CD4-positive, alpha-beta T cell (primary cell): ENCODE measurements at regions not wholly inside any gene's neighbourhood (a gene's known extent, or its start where the extent isn't known, plus 50 kb on each side); places are given as distances from the start of the nearest gene placed in this dataset.

ENCODE experiments used
- ATAC-seq: fragments of 200-7000 bp; cut with Tn5 transposase; one replicate; pipeline ENCODE4 v1.10.0; 2022; ENCODE audit warnings: mild to moderate bottlenecking; ENCODE audit not compliant: poor library complexity
- CTCF ChIA-PET: fragments of 350-600 bp; sonication (Branson Sonifier 250); formaldehyde crosslinking; loops from one replicate; lab custom pipeline; 2021; ENCODE audit warnings: antibody characterized with exemption, inconsistent platforms; lab: Charles Lee
- POLR2A ChIA-PET: fragments of 350-600 bp; sonication (Branson Sonifier 250); formaldehyde crosslinking; loops from one replicate; lab custom pipeline; 2021; ENCODE audit warnings: antibody characterized with exemption, inconsistent platforms; lab: Charles Lee
- DNase-seq, 14 experiments: peaks; one replicate each; pipeline ENCODE4 v3.0.0-alpha.2; 2013 to 2020; ENCODE audit warnings: mixed read lengths in 2 of 14
- H3K27ac ChIP-seq, 2 donors: one replicate each; pipeline versions ENCODE4 v1.5.1 to v1.7.0; 2013; ENCODE audit warnings: low read length in 2 of 2, low read depth in 1 of 2, mild to moderate bottlenecking in 1 of 2
- H3K27me3 ChIP-seq, 2 experiments: 1 replicate in 1 of 2; 2 replicates in 1 of 2; pipeline versions ENCODE4 v1.6.1 to v1.7.0; 2013; ENCODE audit warnings: low read length in 2 of 2, control low read depth in 1 of 2, mild to moderate bottlenecking in 1 of 2, moderate library complexity in 1 of 2; ENCODE audit not compliant: insufficient read depth in 2 of 2, control insufficient read depth in 1 of 2
- H3K36me3 ChIP-seq: one replicate; pipeline ENCODE4 v1.6.1; 2013; ENCODE audit warnings: low read length, control low read depth; ENCODE audit not compliant: insufficient read depth
- H3K4me1 ChIP-seq: one replicate; pipeline ENCODE4 v1.6.1; 2013; ENCODE audit warnings: low read length, control low read depth; ENCODE audit not compliant: insufficient read depth
- H3K4me3 ChIP-seq: one replicate; pipeline ENCODE4 v1.5.1; 2013; ENCODE audit warnings: mild to moderate bottlenecking, low read length, moderate library complexity
- H3K9me3 ChIP-seq, 2 experiments: 1 replicate in 1 of 2; 2 replicates in 1 of 2; pipeline versions ENCODE4 v1.6.1 to v1.7.0; 2013; ENCODE audit warnings: low read length in 2 of 2, mild to moderate bottlenecking in 2 of 2, control low read depth in 1 of 2, moderate library complexity in 1 of 2; ENCODE audit not compliant: control insufficient read depth in 1 of 2, insufficient read depth in 1 of 2
- H3K27ac Mint-ChIP-seq: one replicate; pipeline ENCODE4 v1.8.0; 2020; ENCODE audit warnings: mixed read lengths
- H3K27me3 Mint-ChIP-seq: one replicate; pipeline ENCODE4 v1.8.0; 2021; ENCODE audit warnings: mixed read lengths
- H3K36me3 Mint-ChIP-seq: one replicate; pipeline ENCODE4 v1.8.0; 2021; ENCODE audit warnings: low read depth, mixed read lengths
- H3K4me1 Mint-ChIP-seq: one replicate; pipeline ENCODE4 v1.8.0; 2021; ENCODE audit warnings: low read depth, mixed read lengths
- H3K4me3 Mint-ChIP-seq: one replicate; pipeline ENCODE4 v1.8.0; 2020; ENCODE audit warnings: mild to moderate bottlenecking, mixed read lengths
- H3K9me3 Mint-ChIP-seq: one replicate; pipeline ENCODE4 v1.8.0; 2020; ENCODE audit warnings: mixed read lengths
- intact Hi-C, 2 experiments: fragments of 100-400 bp; cut with DNase I in 1 of 2; cut with micrococcal nuclease in 1 of 2; formaldehyde crosslinking; loops; one replicate each; pipeline versions ENCODE4 v1.15.1 to v1.9.0; 2023 to 2025; cut with DNase I, micrococcal nuclease
- TF ChIP-seq, protein P1 (sequence below): fragments of 200-600 bp; IDR thresholded peaks from one replicate; pipeline ENCODE4 v1.8.0; 2022; ENCODE audit warnings: antibody characterized with exemption, mild to moderate bottlenecking

GRCh38 chr9:30035761-30036160 lies 2348.7 kb upstream of the ACO1 start:
- Mint-ChIP-seq H3K36me3 (no peaks in the 10 kb centered on the region), H3K27me3 (no peaks in the 10 kb centered on the region), H3K4me1 (no peaks in the 10 kb centered on the region), H3K9me3 (peaks cover 6% of the 10 kb centered on the region), H3K4me3 (no peak overlapping the region), H3K27ac (no peak overlapping the region)
- DNase-seq: no peak
- intact Hi-C loops: no loop called here
- Histone ChIP-seq H3K27me3 (no peaks in the 10 kb centered on the region), H3K9me3 (no peaks in the 10 kb centered on the region), H3K4me1 (no peaks in the 10 kb centered on the region), H3K27ac (no peak overlapping the region), H3K4me3 (no peak overlapping the region), H3K36me3 (no peaks in the 10 kb centered on the region)
- TF ChIP-seq, protein P1, sequence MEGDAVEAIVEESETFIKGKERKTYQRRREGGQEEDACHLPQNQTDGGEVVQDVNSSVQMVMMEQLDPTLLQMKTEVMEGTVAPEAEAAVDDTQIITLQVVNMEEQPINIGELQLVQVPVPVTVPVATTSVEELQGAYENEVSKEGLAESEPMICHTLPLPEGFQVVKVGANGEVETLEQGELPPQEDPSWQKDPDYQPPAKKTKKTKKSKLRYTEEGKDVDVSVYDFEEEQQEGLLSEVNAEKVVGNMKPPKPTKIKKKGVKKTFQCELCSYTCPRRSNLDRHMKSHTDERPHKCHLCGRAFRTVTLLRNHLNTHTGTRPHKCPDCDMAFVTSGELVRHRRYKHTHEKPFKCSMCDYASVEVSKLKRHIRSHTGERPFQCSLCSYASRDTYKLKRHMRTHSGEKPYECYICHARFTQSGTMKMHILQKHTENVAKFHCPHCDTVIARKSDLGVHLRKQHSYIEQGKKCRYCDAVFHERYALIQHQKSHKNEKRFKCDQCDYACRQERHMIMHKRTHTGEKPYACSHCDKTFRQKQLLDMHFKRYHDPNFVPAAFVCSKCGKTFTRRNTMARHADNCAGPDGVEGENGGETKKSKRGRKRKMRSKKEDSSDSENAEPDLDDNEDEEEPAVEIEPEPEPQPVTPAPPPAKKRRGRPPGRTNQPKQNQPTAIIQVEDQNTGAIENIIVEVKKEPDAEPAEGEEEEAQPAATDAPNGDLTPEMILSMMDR: no peak
- POLR2A ChIA-PET: no interaction called here
- CTCF ChIA-PET: no interaction called here
- ATAC-seq: no peak

DNA sequence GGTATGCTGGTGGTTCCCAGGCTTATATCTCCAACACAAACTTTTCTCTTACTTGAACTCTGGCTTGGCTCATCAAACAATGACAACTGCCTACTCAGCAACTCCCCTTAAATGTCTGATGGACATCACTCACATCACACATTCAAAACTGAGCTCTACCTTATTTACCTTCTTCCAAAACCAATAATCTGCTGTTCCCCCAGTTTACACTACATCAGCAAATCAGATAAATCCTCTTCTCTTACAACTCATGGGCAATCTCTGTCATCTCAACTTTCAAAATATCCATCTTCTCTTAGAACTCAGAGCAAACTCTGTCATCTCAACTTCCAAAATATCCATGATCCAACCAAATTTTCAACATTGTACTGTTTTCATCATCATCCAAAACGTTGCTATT lies 2347.9 kb upstream of the ACO1 start:
- DNase-seq (no peak), ATAC-seq (no peak)
- H3K36me3 Mint-ChIP-seq: no peaks in the 10 kb centered on the region
- Histone ChIP-seq H3K27ac (no peak overlapping the region), H3K27me3 (no peaks in the 10 kb centered on the region), H3K9me3 (no peaks in the 10 kb centered on the region), H3K4me3 (no peak overlapping the region), H3K36me3 (no peaks in the 10 kb centered on the region), H3K4me1 (no peaks in the 10 kb centered on the region)
- no peak overlapping the region for H3K27ac Mint-ChIP-seq
- H3K27me3 Mint-ChIP-seq: no peaks in the 10 kb centered on the region
- TF ChIP-seq, protein P1: no peak
- intact Hi-C loops: no loop called here
- no peak overlapping the region for H3K4me3 Mint-ChIP-seq
- peaks cover 6% of the 10 kb centered on the region for H3K9me3 Mint-ChIP-seq
- ChIA-PET CTCF (no interaction called here), POLR2A (no interaction called here)
- no peaks in the 10 kb centered on the region for H3K4me1 Mint-ChIP-seq

DNA sequence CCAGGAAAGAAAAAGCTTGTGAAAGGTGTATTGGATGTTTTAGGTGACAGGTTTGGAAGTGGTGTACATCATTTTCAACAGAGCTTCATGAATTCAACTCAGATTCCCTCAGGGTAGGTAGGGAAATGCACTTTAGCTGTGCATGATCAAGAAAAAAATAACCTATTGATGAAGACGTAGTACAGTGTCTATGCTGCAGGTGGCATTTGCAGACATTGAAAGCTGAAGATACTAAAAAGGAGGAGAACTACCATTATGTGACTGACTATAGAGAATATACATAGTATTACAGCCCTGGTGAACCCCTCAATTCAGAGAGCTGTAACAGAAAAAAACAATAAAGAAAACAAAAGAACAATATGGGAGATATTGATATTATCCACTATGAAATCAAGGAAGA lies 2344.7 kb upstream of the ACO1 start:
- H3K27me3 ChIP-seq: no peaks in the 10 kb centered on the region
- POLR2A ChIA-PET: no interaction called here
- H3K36me3 Mint-ChIP-seq: no peaks in the 10 kb centered on the region
- H3K4me1 Mint-ChIP-seq: no peaks in the 10 kb centered on the region
- no peaks in the 10 kb centered on the region for H3K9me3 ChIP-seq
- no peak overlapping the region for H3K4me3 Mint-ChIP-seq
- H3K27ac Mint-ChIP-seq: no peak overlapping the region
- ATAC-seq (no peak), DNase-seq (no peak)
- H3K4me3 ChIP-seq: no peak overlapping the region
- H3K9me3 Mint-ChIP-seq: peaks cover 6% of the 10 kb centered on the region
- no peaks in the 10 kb centered on the region for H3K4me1 ChIP-seq
- TF ChIP-seq, protein P1: no peak
- no peaks in the 10 kb centered on the region for H3K36me3 ChIP-seq
- no peaks in the 10 kb centered on the region for H3K27me3 Mint-ChIP-seq
- intact Hi-C loops: no loop called here
- H3K27ac ChIP-seq: no peak overlapping the region
- CTCF ChIA-PET: no interaction called here
